CD4-positive, alpha-beta T cell treated with Interferon gamma for 1 hour (primary cell): ENCODE measurements at regions not wholly inside any gene's neighbourhood (a gene's known extent, or its start where the extent isn't known, plus 50 kb on each side); places are given as distances from the start of the nearest gene placed in this dataset.

Experiments
- DNase-seq: peaks from one replicate; pipeline ENCODE4 v3.0.0-alpha.2; 2020

DNA sequence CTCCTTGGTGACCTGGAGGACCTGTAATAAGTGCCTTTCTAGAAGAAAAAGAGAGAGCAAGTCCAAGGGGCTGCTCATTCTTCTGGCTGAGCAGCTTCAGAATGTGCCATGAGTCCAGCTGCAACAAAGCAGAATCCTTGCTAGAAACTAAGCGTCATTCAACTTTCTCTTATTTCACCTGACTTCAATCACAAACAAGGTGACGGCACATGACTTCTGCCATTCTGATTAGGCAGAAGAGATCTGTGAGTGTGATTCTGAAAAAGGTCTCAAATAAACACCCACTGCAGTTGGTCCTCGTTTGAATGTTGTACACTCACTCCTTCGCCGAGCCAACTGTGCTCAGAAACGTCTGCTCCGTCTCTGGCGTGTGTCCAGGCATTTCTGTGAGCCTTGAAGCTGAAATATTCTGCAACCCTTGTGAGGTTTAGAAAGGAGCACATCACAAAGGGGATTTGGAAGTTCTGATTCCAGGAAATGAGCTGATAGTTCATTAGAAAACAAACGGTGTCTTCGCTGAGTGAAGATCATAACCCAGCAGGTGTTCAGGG lies 623.8 kb upstream of the KIRREL3 start:
- DNase-seq: no peak

- no peak for DNase-seq
Measured at GRCh38 chr11:127622686-127623085, 622.1 kb upstream of the KIRREL3 start.

- no peak for DNase-seq
Measured at GRCh38 chr11:127620671-127621070, 620.1 kb upstream of the KIRREL3 start.

GRCh38 chr11:127619946-127620345 lies 619.4 kb upstream of the KIRREL3 start:
- no peak for DNase-seq

- no peak for DNase-seq
Measured at GRCh38 chr11:127618721-127619120, 618.2 kb upstream of the KIRREL3 start.

DNA sequence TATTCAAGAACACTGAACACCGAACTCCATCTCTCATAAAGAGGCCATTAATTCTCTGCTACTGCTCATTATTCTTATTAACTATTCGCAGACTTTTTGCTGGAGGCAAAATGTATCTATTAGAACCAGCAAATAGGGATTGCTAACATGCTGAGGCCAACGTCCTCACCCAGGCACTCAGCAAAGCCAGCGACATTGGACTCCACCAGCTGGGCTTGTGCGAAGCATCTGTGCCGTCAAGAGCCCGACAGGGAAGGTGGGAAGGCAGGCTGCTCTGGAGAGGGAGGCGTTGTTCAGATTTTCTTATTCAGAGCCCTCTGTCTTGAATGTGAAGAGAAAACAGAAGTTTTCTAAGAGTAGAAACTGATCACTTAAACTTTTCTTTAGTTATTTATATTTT lies 615.6 kb upstream of the KIRREL3 start:
- DNase-seq: no peak

- no peak for DNase-seq
Measured at GRCh38 chr11:127612607-127613006, 612.0 kb upstream of the KIRREL3 start.

DNA sequence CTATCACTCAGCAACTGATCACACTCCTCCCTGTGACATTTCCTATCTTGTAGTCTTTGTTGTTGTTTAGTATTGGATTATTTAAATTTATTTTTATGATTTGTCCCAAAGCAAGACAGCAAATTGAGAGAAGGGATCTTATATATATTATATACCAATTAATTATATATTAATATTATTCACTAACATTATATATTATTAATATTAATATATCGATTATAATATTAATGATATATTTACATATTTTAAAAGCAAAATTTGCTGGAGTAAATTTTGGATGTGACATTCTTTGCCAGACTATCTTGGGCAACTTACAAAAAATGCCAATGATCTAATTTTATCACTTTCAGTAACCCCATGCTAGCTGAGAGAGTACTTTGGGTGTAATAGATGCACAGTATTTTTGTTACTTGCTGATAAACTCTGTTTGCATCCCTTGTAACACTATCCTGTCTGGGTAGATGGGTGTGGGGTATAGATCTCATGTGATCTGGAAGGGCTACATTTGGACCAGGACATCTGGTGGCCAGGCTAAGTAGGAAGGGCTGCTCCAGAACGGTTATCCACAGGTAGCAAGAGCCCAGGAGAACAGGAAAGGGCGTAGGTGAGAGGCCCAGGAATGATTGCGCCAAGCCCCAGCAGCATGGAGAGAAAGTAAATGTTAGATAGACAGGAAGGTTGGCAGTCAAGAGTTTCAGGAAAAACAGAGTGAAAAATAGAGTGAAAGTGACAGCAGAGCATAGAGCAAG lies 608.6 kb upstream of the KIRREL3 start:
- no peak for DNase-seq

DNA sequence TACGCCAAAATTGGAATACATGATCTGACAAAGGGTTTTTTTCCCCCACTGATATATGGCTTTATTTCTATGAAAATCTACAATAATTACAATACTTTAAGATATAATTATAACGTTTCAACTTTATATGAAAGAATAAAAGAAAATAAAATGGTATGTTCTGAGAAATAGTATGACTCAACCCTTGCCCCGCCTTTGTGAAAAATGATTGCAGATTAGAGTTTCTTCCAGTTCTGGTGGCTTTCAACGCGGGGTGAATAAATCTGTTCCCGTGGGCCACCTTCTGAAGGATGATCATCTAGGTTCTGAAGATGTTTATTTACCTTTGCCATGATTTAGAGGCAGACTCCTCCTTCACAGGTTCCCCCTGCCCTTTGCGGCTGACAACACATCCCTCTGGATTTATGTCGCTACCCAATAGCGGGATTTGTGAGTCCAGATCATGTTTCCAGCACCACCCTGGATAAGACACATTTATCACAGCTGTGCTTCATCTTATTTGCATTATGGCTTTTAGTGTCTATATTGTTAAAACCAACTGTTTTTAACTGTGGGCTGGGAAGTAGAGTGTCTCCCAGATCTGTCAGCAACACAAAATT lies 607.0 kb upstream of the KIRREL3 start:
- no peak for DNase-seq

- DNase-seq: no peak
Measured at GRCh38 chr11:127601578-127601977, 601.0 kb upstream of the KIRREL3 start.

DNA sequence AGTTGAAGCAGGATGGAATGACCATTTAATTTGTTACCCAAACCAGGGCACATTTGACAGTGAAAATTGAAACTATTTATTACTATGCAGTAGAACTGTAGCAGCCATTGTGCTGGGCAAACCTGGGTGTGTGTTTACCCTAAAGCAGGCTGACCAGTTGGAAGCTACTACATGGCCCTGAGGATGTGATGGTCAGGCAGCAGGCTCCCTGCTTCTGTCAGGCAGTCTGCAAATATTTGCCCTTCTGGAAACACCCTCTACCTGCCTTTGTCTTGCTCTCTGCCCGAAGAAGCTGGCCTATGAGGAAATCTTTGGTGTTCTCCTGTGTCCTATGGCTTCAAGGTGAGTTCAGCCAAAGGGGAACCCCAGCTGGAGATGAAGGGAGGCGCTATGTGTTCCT lies 600.1 kb upstream of the KIRREL3 start:
- DNase-seq: no peak

DNA sequence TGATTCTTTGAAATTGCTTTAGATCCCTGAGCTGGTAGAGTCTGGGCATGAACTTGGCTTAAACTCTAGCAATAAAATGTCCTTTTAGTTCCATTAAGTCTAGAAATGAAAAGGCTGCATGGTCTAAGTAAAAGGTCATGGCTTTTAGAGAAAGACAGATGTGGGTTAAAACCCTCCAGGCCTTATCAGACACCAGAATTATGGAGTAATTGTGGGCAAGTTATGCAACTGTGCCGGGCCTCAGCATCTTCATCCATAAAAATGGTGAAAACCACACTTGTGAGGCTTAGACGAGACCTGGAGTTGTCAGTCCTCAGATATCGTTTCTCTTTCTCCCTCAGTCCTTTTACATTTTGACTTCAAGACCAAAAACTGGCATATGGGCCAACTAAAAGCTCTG lies 597.9 kb upstream of the KIRREL3 start:
- DNase-seq: no peak

DNA sequence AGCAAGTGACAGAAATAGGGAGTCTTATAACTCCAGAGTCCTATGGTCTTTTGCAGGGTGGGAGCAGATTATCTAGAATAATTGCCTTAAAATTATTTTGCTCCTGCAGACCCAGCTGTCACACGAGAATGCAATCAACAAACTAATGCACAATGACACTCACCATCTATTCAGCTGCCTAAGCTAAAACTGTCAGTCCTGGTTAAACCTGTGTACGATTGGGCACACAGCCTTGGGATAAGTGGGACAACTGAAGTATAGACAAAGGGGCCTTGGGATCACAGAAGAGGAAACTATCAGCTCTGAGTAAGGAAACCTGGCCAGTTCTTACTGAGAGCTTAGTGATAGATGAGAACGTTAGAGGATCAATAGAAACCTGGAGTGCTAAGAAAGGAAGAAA lies 595.9 kb upstream of the KIRREL3 start:
- no peak for DNase-seq

DNA sequence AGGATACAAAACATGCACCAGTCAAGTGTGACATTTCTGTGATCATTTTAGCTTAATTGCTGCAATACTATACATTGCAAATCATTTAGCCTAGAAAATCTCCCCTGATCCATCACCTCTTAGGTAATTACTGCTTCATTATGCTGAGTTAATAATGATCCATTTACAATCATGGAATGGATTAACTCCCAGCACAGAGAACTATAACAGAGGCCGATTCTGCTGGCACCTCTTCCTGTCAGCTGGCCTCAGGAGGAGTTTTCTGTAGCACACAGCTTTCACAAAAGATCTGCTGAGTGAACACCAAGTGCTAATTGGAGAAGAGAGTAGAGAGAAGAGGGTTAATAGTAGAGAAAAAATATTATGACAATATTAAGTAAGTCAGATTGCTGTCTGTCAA lies 591.8 kb upstream of the KIRREL3 start:
- no peak for DNase-seq

DNA sequence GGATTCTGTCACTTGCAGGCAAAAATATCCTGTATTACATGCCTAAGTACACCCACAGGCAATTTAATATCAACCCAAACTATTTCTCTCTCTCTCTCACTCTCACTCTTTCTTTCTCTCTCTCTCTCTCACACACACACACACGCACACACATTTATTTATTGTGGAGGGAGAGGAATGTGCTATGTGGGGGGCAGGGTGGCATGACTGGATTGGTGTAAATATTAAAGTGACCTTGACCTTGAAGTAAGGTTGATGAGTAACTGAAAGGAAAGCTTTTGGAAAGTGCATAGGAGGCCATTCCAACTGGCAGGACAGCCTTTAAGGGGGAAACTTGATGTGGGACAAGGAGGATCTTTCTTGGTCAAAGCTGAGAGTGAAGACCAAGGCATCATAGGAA lies 589.7 kb upstream of the KIRREL3 start:
- DNase-seq: no peak

DNA sequence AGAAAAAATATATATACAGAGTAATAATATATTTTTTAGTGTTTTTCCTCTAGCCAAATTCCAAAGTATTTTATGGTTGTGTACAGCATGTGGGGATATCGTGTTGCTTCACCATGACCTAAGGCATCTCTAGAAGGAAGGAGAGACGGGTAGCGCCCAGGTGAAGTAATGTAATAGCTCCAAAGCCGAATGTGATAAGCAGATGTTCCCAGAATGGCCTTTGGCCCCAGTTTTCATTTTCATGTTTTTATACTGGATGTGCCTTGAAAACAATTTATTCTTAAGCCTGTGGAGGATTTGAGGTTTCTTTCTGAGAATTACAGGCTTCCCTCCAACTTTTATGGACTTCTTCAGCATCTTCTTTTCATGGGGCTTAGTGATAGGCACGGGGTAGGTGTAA lies 587.9 kb upstream of the KIRREL3 start:
- no peak for DNase-seq

GRCh38 chr11:127587511-127587910 lies 586.9 kb upstream of the KIRREL3 start:
- no peak for DNase-seq

- no peak for DNase-seq
Measured at GRCh38 chr11:127576210-127576609, 575.6 kb upstream of the KIRREL3 start.

DNA sequence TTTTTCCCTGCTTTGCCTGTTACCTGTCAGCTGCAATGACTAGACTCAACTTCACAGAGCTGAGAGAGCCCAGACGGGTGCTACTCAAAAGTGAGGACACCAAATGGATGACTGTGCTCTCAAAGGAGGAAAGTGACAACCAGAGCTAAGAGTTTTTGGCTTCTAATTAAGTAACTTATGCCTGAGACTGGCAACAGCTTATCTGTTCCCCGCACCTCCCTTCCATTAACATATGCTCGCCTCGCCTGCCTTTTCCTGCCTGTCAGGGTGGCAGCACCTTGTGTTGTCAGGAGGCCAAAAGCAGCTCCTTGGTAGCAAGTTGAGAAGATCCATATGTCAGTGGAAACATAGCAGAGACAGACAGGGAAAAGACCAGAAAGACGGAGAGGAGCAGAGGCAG lies 573.9 kb upstream of the KIRREL3 start:
- DNase-seq: no peak

DNA sequence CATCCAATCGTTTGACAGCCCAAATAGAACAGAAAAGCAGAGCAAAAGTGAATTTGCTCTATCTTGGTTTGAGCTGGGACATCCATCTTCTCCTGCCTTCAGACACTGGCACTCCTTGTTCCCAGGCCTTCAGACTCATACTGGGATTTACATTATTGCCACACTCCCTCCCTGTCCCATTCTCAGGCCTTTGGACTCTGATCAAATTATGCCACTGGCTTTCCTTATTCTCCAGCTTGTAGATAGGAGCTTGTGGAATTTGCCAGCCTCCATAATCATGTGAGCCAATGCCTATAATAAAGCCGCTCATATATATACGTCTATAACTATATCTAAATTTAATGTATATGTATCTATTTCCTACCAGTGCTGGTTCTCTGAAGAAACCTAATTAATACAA lies 568.3 kb upstream of the KIRREL3 start:
- DNase-seq: no peak

GRCh38 chr11:127567237-127567932 lies 566.8 kb upstream of the KIRREL3 start:
- no peak for DNase-seq

- no peak for DNase-seq
Measured at GRCh38 chr11:127564810-127565209, 564.2 kb upstream of the KIRREL3 start.

DNA sequence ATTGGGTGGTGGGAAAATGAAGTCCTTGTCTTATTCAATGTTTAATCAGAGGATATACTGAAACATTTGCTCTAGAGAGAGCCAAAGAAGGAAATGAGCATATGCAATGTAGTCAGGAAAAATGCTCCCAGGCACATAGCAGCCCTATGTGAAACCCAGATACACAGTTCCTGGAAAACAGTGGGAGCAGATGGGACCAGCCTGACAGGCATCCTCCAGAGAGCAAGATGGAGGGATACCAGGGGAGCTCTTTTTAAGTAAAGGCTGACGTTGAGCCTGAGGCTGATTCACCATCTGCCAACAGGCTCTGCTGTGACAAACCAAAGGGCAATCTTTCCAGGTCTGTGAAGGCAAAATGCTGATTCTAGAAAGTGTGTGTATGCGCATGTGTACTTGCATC lies 559.4 kb upstream of the KIRREL3 start:
- DNase-seq: no peak

DNA sequence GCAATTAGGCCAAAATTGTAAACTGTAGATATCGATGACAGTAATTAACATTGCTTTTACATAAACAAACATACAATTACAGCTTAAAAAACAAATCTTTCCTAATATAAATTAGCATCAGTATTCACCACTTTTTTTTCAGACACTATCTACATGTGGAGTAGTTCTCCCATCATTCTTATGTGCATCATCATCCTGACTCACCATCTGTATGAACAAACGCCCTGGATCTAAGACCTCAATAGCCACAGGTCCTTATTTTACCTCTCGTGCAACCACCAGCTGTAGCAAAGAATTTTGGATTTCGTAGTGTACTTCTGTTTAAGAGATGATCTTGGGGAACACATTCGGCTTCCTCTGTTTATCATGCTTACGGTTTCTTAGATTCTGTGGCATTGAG lies 551.9 kb upstream of the KIRREL3 start:
- DNase-seq: no peak
